Naive B cell (primary cell): ENCODE measurements at regions not wholly inside any gene's neighbourhood (a gene's known extent, or its start where the extent isn't known, plus 50 kb on each side); places are given as distances from the start of the nearest gene placed in this dataset.
A peak's percentile ranks its signal among the peaks of the same experiment; 100 is the strongest.
"Not testable (repeated sequence)": the region's sequence is repeated elsewhere in the genome, so short reads cannot be mapped to it uniquely, and the experiment has no call there.

Experiments used
- ATAC-seq, 2 donors: fragments of 150-1000 bp; cut with Tn5 transposase; 2 replicates each; pipeline ENCODE4 v1.10.0; 2021; ENCODE audit warnings: low read depth in 2 of 2, mild to moderate bottlenecking in 2 of 2, moderate library complexity in 2 of 2
- DNase-seq: peaks from one replicate; pipeline ENCODE4 v3.0.0; 2022
- H3K27ac Mint-ChIP-seq, 6 donors: one replicate each; pipeline ENCODE4 v1.8.0; 2020 to 2022; ENCODE audit warnings: mild to moderate bottlenecking in 6 of 6, mixed read lengths in 6 of 6, moderate library complexity in 5 of 6, inconsistent platforms in 2 of 6
- H3K27me3 Mint-ChIP-seq, 3 donors: one replicate each; pipeline ENCODE4 v1.8.0; 2021 to 2022; ENCODE audit warnings: mixed read lengths in 3 of 3, mild to moderate bottlenecking in 1 of 3
- H3K36me3 Mint-ChIP-seq, 2 donors: one replicate each; pipeline ENCODE4 v1.8.0; 2020 to 2022; ENCODE audit warnings: mixed read lengths in 2 of 2, inconsistent platforms in 1 of 2, mild to moderate bottlenecking in 1 of 2
- H3K4me1 Mint-ChIP-seq, 3 donors: one replicate each; pipeline ENCODE4 v1.8.0; 2020 to 2022; ENCODE audit warnings: mixed read lengths in 3 of 3, inconsistent platforms in 1 of 3, mild to moderate bottlenecking in 1 of 3, moderate library complexity in 1 of 3
- H3K4me3 Mint-ChIP-seq, 8 donors: one replicate each; pipeline ENCODE4 v1.8.0; 2020 to 2022; ENCODE audit warnings: mild to moderate bottlenecking in 8 of 8, mixed read lengths in 8 of 8, moderate library complexity in 8 of 8, inconsistent platforms in 2 of 8
- H3K9me3 Mint-ChIP-seq, 7 donors: one replicate each; pipeline ENCODE4 v1.8.0; 2020 to 2022; ENCODE audit warnings: mixed read lengths in 7 of 7, mild to moderate bottlenecking in 5 of 7, inconsistent platforms in 2 of 7, moderate library complexity in 1 of 7

DNA sequence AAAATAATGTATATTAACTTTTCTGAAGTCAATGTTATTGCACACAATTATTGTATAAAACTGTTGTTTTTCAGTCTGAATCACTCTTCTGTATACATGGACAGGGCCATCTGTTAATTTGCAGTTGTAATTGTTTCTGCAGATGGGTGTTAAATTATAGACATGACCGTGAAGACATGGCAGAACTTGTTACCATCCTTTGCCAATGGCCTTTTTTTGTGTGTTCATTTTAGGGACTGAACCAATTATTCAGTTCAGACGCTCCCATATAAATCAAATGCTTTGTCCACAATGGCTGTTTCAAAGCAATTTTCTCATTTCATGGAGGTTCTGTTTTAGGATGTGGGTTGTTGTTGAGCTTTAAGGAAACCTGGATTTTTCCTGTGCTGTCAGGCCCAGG, 533.7 kb downstream of the DOK5 start:
- DNase-seq (no peak), ATAC-seq (no peak)
- peaks cover 0 to 5% (median 0%) of the 10 kb centered on the region in 7 donors for H3K9me3 Mint-ChIP-seq
- no peaks in the 10 kb centered on the region for H3K36me3 Mint-ChIP-seq
- no peaks in the 10 kb centered on the region for H3K4me1 Mint-ChIP-seq
- no peak overlapping the region for H3K27ac Mint-ChIP-seq
- no peak overlapping the region for H3K4me3 Mint-ChIP-seq
- H3K27me3 Mint-ChIP-seq: no peaks in the 10 kb centered on the region

DNA sequence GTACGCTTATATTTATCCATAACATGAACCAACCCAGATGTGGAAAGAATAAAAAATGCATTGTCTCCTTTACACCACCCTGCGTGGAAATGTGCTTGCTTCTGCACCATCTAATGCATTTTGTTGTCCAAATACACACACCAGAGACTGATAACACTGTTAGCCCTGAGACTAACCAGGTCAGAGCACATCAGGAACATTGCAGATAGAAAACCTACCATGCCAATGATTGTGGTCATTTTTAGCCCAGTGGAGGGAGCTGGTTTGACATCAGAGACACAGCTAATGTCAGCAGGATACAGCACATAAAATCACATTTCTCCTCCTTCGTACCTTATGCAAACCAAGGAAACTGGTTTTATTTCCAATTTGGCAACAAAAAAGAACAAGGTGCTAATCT, 528.7 kb downstream of the DOK5 start:
- no peak overlapping the region for H3K4me3 Mint-ChIP-seq
- H3K27ac Mint-ChIP-seq: no peak overlapping the region
- no peaks in the 10 kb centered on the region for H3K36me3 Mint-ChIP-seq
- ATAC-seq: no peak
- peaks cover 0 to 5% (median 0%) of the 10 kb centered on the region in 3 donors for H3K27me3 Mint-ChIP-seq
- H3K4me1 Mint-ChIP-seq: no peaks in the 10 kb centered on the region
- H3K9me3 Mint-ChIP-seq: peaks cover 0 to 6% (median 2%) of the 10 kb centered on the region in 7 donors
- DNase-seq: no peak

- no peak overlapping the region for H3K27ac Mint-ChIP-seq
- peaks cover 0 to 13% (median 5%) of the 10 kb centered on the region in 7 donors for H3K9me3 Mint-ChIP-seq
- H3K4me1 Mint-ChIP-seq: no peaks in the 10 kb centered on the region
- H3K27me3 Mint-ChIP-seq: no peaks in the 10 kb centered on the region
- no peaks in the 10 kb centered on the region for H3K36me3 Mint-ChIP-seq
- no peak overlapping the region for H3K4me3 Mint-ChIP-seq
- DNase-seq (no peak), ATAC-seq (no peak)
Observed at GRCh38 chr20:54995553-54995952, 520.2 kb downstream of the DOK5 start.

GRCh38 chr20:54995011-54995410, 519.6 kb downstream of the DOK5 start:
- no peak overlapping the region for H3K27ac Mint-ChIP-seq
- DNase-seq (no peak), ATAC-seq (no peak)
- no peaks in the 10 kb centered on the region for H3K4me1 Mint-ChIP-seq
- peaks cover 0 to 13% (median 5%) of the 10 kb centered on the region in 7 donors for H3K9me3 Mint-ChIP-seq
- H3K36me3 Mint-ChIP-seq: no peaks in the 10 kb centered on the region
- H3K4me3 Mint-ChIP-seq: no peak overlapping the region
- no peaks in the 10 kb centered on the region for H3K27me3 Mint-ChIP-seq

DNA sequence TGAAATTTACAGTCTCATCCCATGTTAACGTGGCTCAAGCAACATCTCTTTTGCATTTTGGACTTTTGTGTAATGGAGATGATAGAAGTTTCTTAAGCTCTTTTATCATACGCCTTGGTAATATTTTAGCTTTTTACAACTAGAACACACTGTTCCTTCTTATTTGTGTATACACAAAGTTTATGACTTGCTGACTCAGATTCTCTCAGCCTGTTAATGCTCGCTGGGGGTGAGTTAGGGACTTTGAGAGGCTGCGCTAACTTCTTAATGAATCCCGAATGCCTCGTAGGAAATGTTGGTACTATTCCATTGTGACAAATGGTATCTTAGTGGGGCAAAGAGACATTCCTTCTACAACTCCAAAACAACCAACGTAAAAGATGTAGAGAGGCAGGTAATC, 509.7 kb downstream of the DOK5 start:
- DNase-seq: no peak
- Mint-ChIP-seq H3K27ac (no peak overlapping the region), H3K9me3 (peaks cover 0 to 3% (median 0%) of the 10 kb centered on the region in 7 donors), H3K27me3 (no peaks in the 10 kb centered on the region), H3K4me3 (no peak overlapping the region), H3K36me3 (no peaks in the 10 kb centered on the region), H3K4me1 (no peaks in the 10 kb centered on the region)
- no peak for ATAC-seq

DNA sequence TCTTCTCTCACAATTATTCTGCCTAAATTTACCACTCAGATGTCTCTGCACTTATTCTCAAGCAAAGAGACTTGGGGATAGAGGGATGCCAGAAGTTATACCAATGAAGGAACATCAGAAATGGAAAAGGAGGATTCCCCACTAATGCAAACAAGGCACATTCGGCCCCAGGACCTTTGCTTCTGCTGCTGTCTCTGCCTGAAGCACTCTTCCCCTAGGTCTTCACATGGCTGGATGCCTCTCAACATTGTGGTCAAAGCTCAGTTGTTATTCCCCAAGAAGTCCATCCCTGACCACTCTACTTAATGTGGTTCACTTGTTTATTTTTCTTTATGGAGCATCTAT, 508.7 kb downstream of the DOK5 start:
- Mint-ChIP-seq H3K4me1 (no peaks in the 10 kb centered on the region), H3K4me3 (no peak overlapping the region), H3K27ac (no peak overlapping the region), H3K36me3 (no peaks in the 10 kb centered on the region), H3K27me3 (no peaks in the 10 kb centered on the region), H3K9me3 (peaks cover 0 to 3% (median 0%) of the 10 kb centered on the region in 7 donors)
- DNase-seq (no peak), ATAC-seq (no peak)

DNA sequence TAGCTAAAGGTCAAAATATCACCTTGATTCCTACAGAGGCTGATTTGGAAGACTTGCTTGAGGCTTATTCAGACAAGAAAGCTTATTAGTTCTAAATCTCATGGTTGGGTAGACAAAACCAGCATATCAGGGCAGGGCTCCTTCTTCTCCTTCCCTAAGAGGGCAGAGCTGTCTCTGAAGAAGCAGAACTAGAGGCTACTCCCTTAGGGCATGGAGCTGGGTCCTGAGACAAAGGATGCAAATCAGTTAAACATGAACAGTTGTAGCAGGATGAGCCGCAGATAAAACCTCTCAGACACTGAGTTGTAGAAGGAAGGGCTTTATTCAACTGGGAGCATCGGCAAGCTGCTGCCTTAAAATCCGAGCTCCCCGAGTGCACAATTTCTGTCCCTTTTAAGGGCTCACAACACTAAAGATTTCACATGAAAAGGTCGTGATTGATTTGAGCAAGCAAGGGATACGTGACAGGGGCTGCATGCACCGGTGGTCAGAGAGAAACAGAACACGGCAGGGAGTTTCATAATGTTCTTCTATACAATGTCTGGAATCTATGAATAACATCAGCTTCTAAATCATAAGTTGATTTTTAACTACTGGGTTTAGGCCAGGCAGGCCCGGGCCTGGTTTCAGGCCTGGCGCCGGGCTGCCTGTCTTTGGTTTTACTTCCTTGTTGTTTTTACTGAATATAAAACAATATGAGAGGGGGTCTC, 508.2 kb downstream of the DOK5 start:
- DNase-seq, H3K27me3 Mint-ChIP-seq, H3K27ac Mint-ChIP-seq, H3K36me3 Mint-ChIP-seq, H3K9me3 Mint-ChIP-seq, H3K4me1 Mint-ChIP-seq, H3K4me3 Mint-ChIP-seq, ATAC-seq: not testable (repeated sequence)

DNA sequence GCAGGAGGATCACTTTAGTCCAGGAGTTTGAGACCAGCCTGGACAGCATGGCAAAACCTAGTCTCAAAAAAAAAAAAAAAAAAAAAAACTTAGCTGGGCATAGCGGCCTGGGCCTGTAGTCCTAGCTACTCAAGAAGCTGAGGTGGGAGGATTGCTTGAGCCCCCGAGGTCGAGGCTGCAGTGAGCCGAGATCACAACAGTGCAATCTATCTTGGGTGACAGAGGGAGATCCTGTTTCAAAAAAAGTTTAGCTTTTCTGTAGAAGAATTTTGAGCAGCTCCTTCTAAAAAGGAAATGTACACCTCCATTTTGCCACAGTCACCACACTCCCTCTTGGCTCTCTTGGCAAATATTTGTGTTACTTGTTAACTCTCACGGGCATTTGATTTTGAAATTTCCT, 505.8 kb downstream of the DOK5 start:
- H3K4me3 Mint-ChIP-seq: no peak overlapping the region
- ATAC-seq (no peak), DNase-seq (no peak)
- H3K36me3 Mint-ChIP-seq: no peaks in the 10 kb centered on the region
- H3K27me3 Mint-ChIP-seq: no peaks in the 10 kb centered on the region
- peak overlapping the region in 1 of 6 donors; percentile 40 for H3K27ac Mint-ChIP-seq
- no peaks in the 10 kb centered on the region for H3K4me1 Mint-ChIP-seq
- H3K9me3 Mint-ChIP-seq: peaks cover 0 to 3% (median 0%) of the 10 kb centered on the region in 7 donors

DNA sequence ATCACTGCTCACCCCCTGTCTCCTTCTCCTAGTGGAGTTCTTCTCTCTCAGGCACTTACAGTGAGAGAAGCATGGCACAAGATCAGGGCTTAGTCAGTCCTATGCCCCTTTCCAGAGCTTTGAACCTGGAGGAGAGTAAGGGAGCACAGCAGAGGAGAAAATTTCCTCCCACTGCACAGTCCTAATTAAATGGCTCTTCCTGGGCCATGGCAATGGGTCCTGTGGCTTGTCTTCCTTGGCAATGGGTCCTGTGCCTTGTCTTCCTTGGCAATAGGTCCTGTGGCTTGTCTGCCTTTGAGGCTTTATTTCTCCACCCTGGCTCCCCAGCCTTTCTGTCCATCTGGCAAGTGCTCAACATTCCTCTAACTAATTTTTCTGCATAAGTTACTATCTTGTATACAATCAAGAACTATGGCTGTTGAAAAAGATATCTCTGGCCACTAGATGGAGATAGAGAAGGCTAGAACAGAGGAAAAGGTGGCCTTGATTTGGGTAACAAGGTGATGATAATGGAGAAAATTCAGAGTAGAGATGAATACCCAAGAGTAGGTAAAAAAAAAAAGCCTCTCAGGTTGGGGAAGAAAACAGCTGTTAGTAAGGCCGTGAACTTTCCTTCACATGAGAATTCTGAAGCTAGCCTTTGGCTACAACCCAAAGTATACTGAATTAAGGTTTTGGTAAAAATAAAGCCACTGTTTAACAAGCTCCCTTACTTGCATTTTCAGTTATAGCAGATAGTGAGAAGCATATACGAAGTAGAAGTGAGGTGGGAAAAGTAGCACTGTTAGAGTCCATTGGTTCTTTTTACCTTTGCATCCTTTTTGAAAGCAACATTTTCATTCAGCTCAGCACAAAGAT, 504.9 kb downstream of the DOK5 start:
- no peak overlapping the region for H3K27ac Mint-ChIP-seq
- H3K27me3 Mint-ChIP-seq: no peaks in the 10 kb centered on the region
- DNase-seq: no peak
- H3K4me1 Mint-ChIP-seq: no peaks in the 10 kb centered on the region
- no peaks in the 10 kb centered on the region for H3K36me3 Mint-ChIP-seq
- peaks cover 0 to 3% (median 0%) of the 10 kb centered on the region in 7 donors for H3K9me3 Mint-ChIP-seq
- no peak overlapping the region for H3K4me3 Mint-ChIP-seq
- no peak for ATAC-seq

DNA sequence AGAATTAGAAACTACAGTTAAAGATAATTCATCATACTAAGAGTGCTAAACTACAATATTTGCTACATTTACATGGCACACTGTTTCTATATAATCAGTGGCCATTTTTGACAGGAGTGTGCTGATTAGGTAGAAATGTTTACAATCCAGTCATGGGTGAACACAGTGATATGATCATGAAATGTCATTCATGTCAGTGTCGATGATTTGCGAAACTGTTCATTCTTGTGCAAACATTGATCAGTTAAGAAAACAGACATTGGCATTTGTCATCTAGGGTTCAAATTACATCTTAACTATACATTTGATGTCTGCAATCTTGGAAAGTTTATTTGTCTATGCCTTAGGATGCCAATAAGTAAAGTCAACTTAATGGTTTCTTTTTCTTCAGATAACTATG, 474.9 kb downstream of the DOK5 start:
- Mint-ChIP-seq H3K36me3 (no peaks in the 10 kb centered on the region), H3K27me3 (no peaks in the 10 kb centered on the region), H3K4me3 (no peak overlapping the region), H3K9me3 (peaks cover 0 to 4% (median 0%) of the 10 kb centered on the region in 7 donors), H3K27ac (no peak overlapping the region), H3K4me1 (no peaks in the 10 kb centered on the region)
- ATAC-seq: no peak
- no peak for DNase-seq

DNA sequence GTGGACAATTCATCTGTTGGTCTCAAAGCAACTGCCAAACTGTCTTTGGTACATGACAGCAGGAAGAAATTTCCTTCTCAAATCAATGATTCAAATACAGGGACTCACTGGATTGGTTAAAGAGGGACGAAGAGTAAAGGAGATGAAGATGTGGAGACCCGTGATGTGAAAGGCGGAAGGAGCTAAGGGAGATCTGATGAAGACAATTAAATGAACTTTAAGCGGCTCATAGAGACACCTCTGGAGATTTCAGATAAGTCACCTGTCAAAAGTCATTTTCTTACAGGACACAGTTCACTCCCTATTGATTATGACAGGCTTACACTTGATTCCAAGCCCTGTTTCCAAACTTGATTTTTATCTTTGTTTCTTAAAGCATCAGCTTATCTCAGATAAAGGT, 466.3 kb downstream of the DOK5 start:
- no peak for DNase-seq
- no peaks in the 10 kb centered on the region for H3K36me3 Mint-ChIP-seq
- no peak overlapping the region for H3K4me3 Mint-ChIP-seq
- no peak overlapping the region for H3K27ac Mint-ChIP-seq
- ATAC-seq: no peak
- H3K27me3 Mint-ChIP-seq: no peaks in the 10 kb centered on the region
- no peaks in the 10 kb centered on the region for H3K4me1 Mint-ChIP-seq
- H3K9me3 Mint-ChIP-seq: peaks cover 0 to under 1% (median 0%) of the 10 kb centered on the region in 7 donors

GRCh38 chr20:54940522-54940921, 465.1 kb downstream of the DOK5 start:
- no peaks in the 10 kb centered on the region for H3K36me3 Mint-ChIP-seq
- H3K4me1 Mint-ChIP-seq: no peaks in the 10 kb centered on the region
- no peak overlapping the region for H3K27ac Mint-ChIP-seq
- DNase-seq (no peak), ATAC-seq (no peak)
- peaks cover 0 to 2% (median 0%) of the 10 kb centered on the region in 7 donors for H3K9me3 Mint-ChIP-seq
- H3K4me3 Mint-ChIP-seq: no peak overlapping the region
- H3K27me3 Mint-ChIP-seq: no peaks in the 10 kb centered on the region

GRCh38 chr20:54938707-54939106, 463.3 kb downstream of the DOK5 start:
- ATAC-seq (no peak), DNase-seq (no peak)
- Mint-ChIP-seq H3K27ac (no peak overlapping the region), H3K4me3 (no peak overlapping the region), H3K4me1 (no peaks in the 10 kb centered on the region), H3K9me3 (peaks cover 0 to 2% (median 0%) of the 10 kb centered on the region in 7 donors), H3K36me3 (no peaks in the 10 kb centered on the region), H3K27me3 (no peaks in the 10 kb centered on the region)

DNA sequence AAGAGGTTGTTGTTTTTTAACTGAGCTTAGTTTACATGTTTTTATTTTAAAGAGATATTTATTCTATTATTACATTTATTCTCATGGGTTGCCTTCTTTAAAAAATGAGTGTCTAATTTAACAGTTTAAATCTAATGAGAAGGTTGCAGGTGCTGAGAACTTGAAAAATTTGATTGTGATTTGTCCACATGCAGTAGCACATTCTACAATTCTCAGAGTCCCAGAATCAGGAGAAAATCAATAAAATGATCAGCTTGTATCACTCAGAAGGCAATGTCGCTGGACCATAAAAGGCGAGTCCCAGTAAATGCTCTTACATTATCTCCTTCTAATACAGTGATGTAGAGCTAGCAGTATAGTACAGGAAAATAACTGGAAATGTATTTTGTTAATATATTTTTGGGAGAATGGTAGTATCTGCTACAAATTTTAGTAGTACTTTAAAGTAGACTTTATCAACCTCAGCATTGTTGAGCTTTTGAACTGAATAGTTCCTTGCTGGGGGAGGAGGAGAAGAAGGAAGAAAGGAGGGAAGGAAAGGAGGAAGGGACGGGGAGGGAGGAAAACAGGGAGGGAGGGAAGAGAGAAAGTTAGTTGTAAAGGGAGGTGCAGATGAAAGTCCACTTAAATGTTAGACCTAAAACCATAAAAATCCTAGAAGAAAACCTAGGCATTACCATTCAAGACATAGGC, 458.0 kb downstream of the DOK5 start:
- Mint-ChIP-seq H3K4me1 (no peaks in the 10 kb centered on the region), H3K36me3 (no peaks in the 10 kb centered on the region), H3K4me3 (no peak overlapping the region), H3K9me3 (peaks cover 0 to 23% (median 6%) of the 10 kb centered on the region in 7 donors), H3K27ac (no peak overlapping the region), H3K27me3 (no peaks in the 10 kb centered on the region)
- ATAC-seq (no peak), DNase-seq (no peak)
